ENCODE measurements at regions not wholly inside any gene's neighbourhood (a gene's known extent, or its start where the extent isn't known, plus 50 kb on each side); places are given as distances from the start of the nearest gene placed in this dataset.

- no peak overlapping the region for H3K4me3 ChIP-seq
- no peaks in the 10 kb centered on the region for H3K36me3 ChIP-seq
- no peaks in the 10 kb centered on the region for H3K9me3 ChIP-seq
- H3K27me3 ChIP-seq: no peaks in the 10 kb centered on the region
- DNase-seq: no peak
- no peaks in the 10 kb centered on the region for H3K4me1 ChIP-seq
- intact Hi-C loops (cut with DNase I; ENCODE audit: low total_unique reads): no loop called here
- H3K27ac ChIP-seq: no peak overlapping the region
- TF ChIP-seq CTCF (IDR thresholded peaks at IDR 0.05): no peak
Measured at GRCh38 chr3:30167541-30168011, 438.8 kb upstream of the TGFBR2 start.

GRCh38 chr3:30169487-30169886 is 436.9 kb upstream of the TGFBR2 start:
- no peak for DNase-seq
- Histone ChIP-seq H3K4me3 (no peak overlapping the region), H3K27ac (no peak overlapping the region), H3K36me3 (no peaks in the 10 kb centered on the region), H3K27me3 (no peaks in the 10 kb centered on the region), H3K4me1 (no peaks in the 10 kb centered on the region), H3K9me3 (no peaks in the 10 kb centered on the region)
- intact Hi-C loops (cut with DNase I; ENCODE audit: low total_unique reads): no loop called here
- no peak for TF ChIP-seq CTCF (IDR thresholded peaks at IDR 0.05)

- H3K27ac ChIP-seq: no peak overlapping the region
- no peak overlapping the region for H3K4me3 ChIP-seq
- no peak for TF ChIP-seq CTCF (IDR thresholded peaks at IDR 0.05)
- no peaks in the 10 kb centered on the region for H3K27me3 ChIP-seq
- H3K36me3 ChIP-seq: no peaks in the 10 kb centered on the region
- no peak for DNase-seq
- intact Hi-C loops (cut with DNase I; ENCODE audit: low total_unique reads): no loop called here
- H3K9me3 ChIP-seq: no peaks in the 10 kb centered on the region
- no peaks in the 10 kb centered on the region for H3K4me1 ChIP-seq
Measured at GRCh38 chr3:30170681-30171438, 435.5 kb upstream of the TGFBR2 start.

- Histone ChIP-seq H3K27ac (no peak overlapping the region), H3K4me1 (no peaks in the 10 kb centered on the region), H3K9me3 (no peaks in the 10 kb centered on the region), H3K4me3 (no peak overlapping the region), H3K27me3 (no peaks in the 10 kb centered on the region), H3K36me3 (no peaks in the 10 kb centered on the region)
- intact Hi-C loops (cut with DNase I; ENCODE audit: low total_unique reads): no loop called here
- no peak for TF ChIP-seq CTCF (IDR thresholded peaks at IDR 0.05)
- DNase-seq: no peak
Measured at GRCh38 chr3:30174357-30174756, 432.0 kb upstream of the TGFBR2 start.

GRCh38 chr3:30180310-30181177 is 425.9 kb upstream of the TGFBR2 start:
- Histone ChIP-seq H3K4me1 (no peaks in the 10 kb centered on the region), H3K27ac (no peak overlapping the region), H3K4me3 (no peak overlapping the region), H3K27me3 (no peaks in the 10 kb centered on the region), H3K36me3 (no peaks in the 10 kb centered on the region), H3K9me3 (no peaks in the 10 kb centered on the region)
- TF ChIP-seq CTCF (IDR thresholded peaks at IDR 0.05): no peak
- no peak for DNase-seq
- intact Hi-C loops (cut with DNase I; ENCODE audit: low total_unique reads): no loop called here

Measured in tibial artery (tissue), 4 donors.